MM.1S (cell line): ENCODE measurements at regions not wholly inside any gene's neighbourhood (a gene's known extent, or its start where the extent isn't known, plus 50 kb on each side); places are given as distances from the start of the nearest gene placed in this dataset.

Experiments
- EZH2 ChIP-seq: fragments of 300-600 bp; sonication (generic); optimal IDR thresholded peaks from 2 replicates; pipeline ENCODE3; 2017; ENCODE audit warnings: low read depth, mild to moderate bottlenecking, antibody characterized with exemption, low read length, mixed read lengths
- EZH2phosphoT487 ChIP-seq: fragments of 300-600 bp; sonication (generic); IDR thresholded peaks from 2 replicates; pipeline ENCODE4 v1.6.1; 2018; ENCODE audit warnings: antibody characterized with exemption, low read length
- TF ChIP-seq, protein P1 (sequence below): fragments of 300-600 bp; sonication (generic); IDR thresholded peaks from 2 replicates; pipeline ENCODE4 v1.5.1; 2016; ENCODE audit warnings: antibody characterized with exemption, low read length, mixed read lengths

DNA sequence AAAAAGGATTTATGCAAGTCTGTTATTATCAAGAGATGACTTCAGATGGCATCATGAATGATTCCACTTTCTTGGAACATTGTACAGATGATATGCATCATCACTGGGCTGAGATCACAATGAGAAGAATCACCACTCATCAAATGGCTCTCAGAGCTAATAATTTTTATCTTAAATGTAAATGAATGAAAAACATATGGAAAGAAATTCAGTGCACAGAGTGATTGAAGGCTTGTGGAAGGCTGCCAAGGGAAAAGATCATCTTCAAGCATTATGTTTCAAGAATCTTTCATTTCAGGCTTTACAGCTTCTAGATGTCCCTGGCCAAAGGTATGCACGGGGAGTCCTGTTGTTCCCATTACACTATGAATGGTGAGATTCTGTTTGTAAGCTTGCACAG lies 955.7 kb downstream of the TTLL7 start:
- TF ChIP-seq, protein P1, sequence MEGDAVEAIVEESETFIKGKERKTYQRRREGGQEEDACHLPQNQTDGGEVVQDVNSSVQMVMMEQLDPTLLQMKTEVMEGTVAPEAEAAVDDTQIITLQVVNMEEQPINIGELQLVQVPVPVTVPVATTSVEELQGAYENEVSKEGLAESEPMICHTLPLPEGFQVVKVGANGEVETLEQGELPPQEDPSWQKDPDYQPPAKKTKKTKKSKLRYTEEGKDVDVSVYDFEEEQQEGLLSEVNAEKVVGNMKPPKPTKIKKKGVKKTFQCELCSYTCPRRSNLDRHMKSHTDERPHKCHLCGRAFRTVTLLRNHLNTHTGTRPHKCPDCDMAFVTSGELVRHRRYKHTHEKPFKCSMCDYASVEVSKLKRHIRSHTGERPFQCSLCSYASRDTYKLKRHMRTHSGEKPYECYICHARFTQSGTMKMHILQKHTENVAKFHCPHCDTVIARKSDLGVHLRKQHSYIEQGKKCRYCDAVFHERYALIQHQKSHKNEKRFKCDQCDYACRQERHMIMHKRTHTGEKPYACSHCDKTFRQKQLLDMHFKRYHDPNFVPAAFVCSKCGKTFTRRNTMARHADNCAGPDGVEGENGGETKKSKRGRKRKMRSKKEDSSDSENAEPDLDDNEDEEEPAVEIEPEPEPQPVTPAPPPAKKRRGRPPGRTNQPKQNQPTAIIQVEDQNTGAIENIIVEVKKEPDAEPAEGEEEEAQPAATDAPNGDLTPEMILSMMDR: no peak
- TF ChIP-seq EZH2phosphoT487: no peak
- TF ChIP-seq EZH2: no peak
